Gastroesophageal sphincter (tissue), 3 donors: ENCODE measurements at regions not wholly inside any gene's neighbourhood (a gene's known extent, or its start where the extent isn't known, plus 50 kb on each side); places are given as distances from the start of the nearest gene placed in this dataset.

Source experiments
- POLR2A ChIP-seq, 2 donors: fragments of 450-650 bp; IDR thresholded peaks; one replicate each; pipeline ENCODE4 v1.6.1; 2017; ENCODE audit warnings: antibody characterized with exemption in 2 of 2, mild to moderate bottlenecking in 2 of 2, moderate library complexity in 1 of 2
- POLR2AphosphoS5 ChIP-seq: sonication (generic); formaldehyde crosslinking; IDR thresholded peaks from one replicate; pipeline ENCODE4 v1.6.1; 2017; ENCODE audit warnings: antibody characterized with exemption
- TF ChIP-seq, protein P1 (sequence below), 4 experiments: fragments of 200-600 bp in 2 of 4; fragments of 450-650 bp in 2 of 4; sonication (generic) in 1 of 4; IDR thresholded peaks; one replicate each; pipeline ENCODE4 v1.5.1; 2017 to 2019; ENCODE audit warnings: antibody characterized with exemption in 4 of 4, mild to moderate bottlenecking in 2 of 4, moderate library complexity in 2 of 4

- TF ChIP-seq, protein P1, sequence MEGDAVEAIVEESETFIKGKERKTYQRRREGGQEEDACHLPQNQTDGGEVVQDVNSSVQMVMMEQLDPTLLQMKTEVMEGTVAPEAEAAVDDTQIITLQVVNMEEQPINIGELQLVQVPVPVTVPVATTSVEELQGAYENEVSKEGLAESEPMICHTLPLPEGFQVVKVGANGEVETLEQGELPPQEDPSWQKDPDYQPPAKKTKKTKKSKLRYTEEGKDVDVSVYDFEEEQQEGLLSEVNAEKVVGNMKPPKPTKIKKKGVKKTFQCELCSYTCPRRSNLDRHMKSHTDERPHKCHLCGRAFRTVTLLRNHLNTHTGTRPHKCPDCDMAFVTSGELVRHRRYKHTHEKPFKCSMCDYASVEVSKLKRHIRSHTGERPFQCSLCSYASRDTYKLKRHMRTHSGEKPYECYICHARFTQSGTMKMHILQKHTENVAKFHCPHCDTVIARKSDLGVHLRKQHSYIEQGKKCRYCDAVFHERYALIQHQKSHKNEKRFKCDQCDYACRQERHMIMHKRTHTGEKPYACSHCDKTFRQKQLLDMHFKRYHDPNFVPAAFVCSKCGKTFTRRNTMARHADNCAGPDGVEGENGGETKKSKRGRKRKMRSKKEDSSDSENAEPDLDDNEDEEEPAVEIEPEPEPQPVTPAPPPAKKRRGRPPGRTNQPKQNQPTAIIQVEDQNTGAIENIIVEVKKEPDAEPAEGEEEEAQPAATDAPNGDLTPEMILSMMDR (IDR thresholded peaks at IDR 0.05): no peak
- TF ChIP-seq POLR2AphosphoS5: no peak
- TF ChIP-seq POLR2A (IDR thresholded peaks at IDR 0.05): no peak
Observed at GRCh38 chr1:34412598-34413370, 236.1 kb downstream of the C1orf94 start.
